H9 (cell line): ENCODE measurements at regions not wholly inside any gene's neighbourhood (a gene's known extent, or its start where the extent isn't known, plus 50 kb on each side); places are given as distances from the start of the nearest gene placed in this dataset.

ENCODE experiments used
- DNase-seq: peaks from one replicate; pipeline ENCODE4 v3.0.0-alpha.2; 2017
- H2AFZ ChIP-seq: one replicate; pipeline ENCODE4 v1.6.1; 2013; ENCODE audit warnings: mild to moderate bottlenecking, low read length, control low read depth, moderate library complexity
- H2AK5ac ChIP-seq: 2 replicates; pipeline ENCODE4 v1.6.1; 2013; ENCODE audit warnings: low read length, control low read depth, mixed read lengths; ENCODE audit not compliant: insufficient read length
- H2BK120ac ChIP-seq: one replicate; pipeline ENCODE4 v1.6.1; 2013; ENCODE audit warnings: low read depth, mild to moderate bottlenecking, low read length, control low read depth, inconsistent platforms; ENCODE audit not compliant: poor library complexity, severe bottlenecking
- H2BK12ac ChIP-seq: 2 replicates; pipeline ENCODE4 v1.6.1; 2013; ENCODE audit warnings: low read length, control low read depth, mixed read lengths, low read depth; ENCODE audit not compliant: insufficient read length
- H2BK15ac ChIP-seq: 2 replicates; pipeline ENCODE4 v1.6.1; 2013; ENCODE audit warnings: low read depth, low read length, control low read depth
- H2BK20ac ChIP-seq: one replicate; pipeline ENCODE4 v1.6.1; 2013; ENCODE audit warnings: low read depth, mild to moderate bottlenecking, low read length, control low read depth, inconsistent platforms; ENCODE audit not compliant: poor library complexity, severe bottlenecking
- H2BK5ac ChIP-seq: 2 replicates; pipeline ENCODE4 v1.6.1; 2013; ENCODE audit warnings: low read length, control low read depth, mixed read lengths; ENCODE audit not compliant: insufficient read length
- H3K14ac ChIP-seq: 2 replicates; pipeline ENCODE4 v1.6.1; 2013; ENCODE audit warnings: low read length, control low read depth; ENCODE audit not compliant: insufficient read depth
- H3K18ac ChIP-seq: 2 replicates; pipeline ENCODE4 v1.6.1; 2013; ENCODE audit warnings: low read depth, mild to moderate bottlenecking, mixed read lengths, low read length, control low read depth; ENCODE audit not compliant: insufficient read length
- H3K23ac ChIP-seq: 2 replicates; pipeline ENCODE4 v1.6.1; 2013; ENCODE audit warnings: low read length, control low read depth, mixed read lengths, low read depth; ENCODE audit not compliant: insufficient read length
- H3K23me2 ChIP-seq: 2 replicates; pipeline ENCODE4 v1.6.1; 2013; ENCODE audit warnings: low read depth, mild to moderate bottlenecking, mixed read lengths, low read length, control low read depth; ENCODE audit not compliant: insufficient read length, poor library complexity, severe bottlenecking
- H3K27ac ChIP-seq: 2 replicates; pipeline ENCODE4 v1.5.1; 2013; ENCODE audit warnings: low read length, control low read depth, mixed read lengths, low read depth; ENCODE audit not compliant: insufficient read length
- H3K27me3 ChIP-seq: 2 replicates; pipeline ENCODE4 v1.6.1; 2013; ENCODE audit warnings: low read length, control low read depth, inconsistent platforms; ENCODE audit not compliant: insufficient read depth
- H3K4ac ChIP-seq: 2 replicates; pipeline ENCODE4 v1.6.1; 2013; ENCODE audit warnings: low read depth, mild to moderate bottlenecking, control low read depth, inconsistent platforms, low read length, moderate library complexity
- H3K4me1 ChIP-seq: 2 replicates; pipeline ENCODE4 v1.6.1; 2013; ENCODE audit warnings: low read length, control low read depth, inconsistent platforms; ENCODE audit not compliant: insufficient read depth
- H3K4me2 ChIP-seq: 2 replicates; pipeline ENCODE4 v1.6.1; 2013; ENCODE audit warnings: low read length, control low read depth, mixed read lengths; ENCODE audit not compliant: insufficient read length, insufficient read depth
- H3K56ac ChIP-seq: 2 replicates; pipeline ENCODE4 v1.6.1; 2013; ENCODE audit warnings: low read depth, mild to moderate bottlenecking, mixed read lengths, low read length, control low read depth; ENCODE audit not compliant: insufficient read length
- H3K79me1 ChIP-seq: 2 replicates; pipeline ENCODE4 v1.6.1; 2013; ENCODE audit warnings: low read depth, mild to moderate bottlenecking, moderate library complexity, low read length, control low read depth, inconsistent platforms; ENCODE audit not compliant: insufficient read depth, poor library complexity, severe bottlenecking
- H3K79me2 ChIP-seq: 2 replicates; pipeline ENCODE4 v1.6.1; 2013; ENCODE audit warnings: low read length, control low read depth, inconsistent platforms; ENCODE audit not compliant: insufficient read depth
- H3K9ac ChIP-seq: 2 replicates; pipeline ENCODE4 v1.6.1; 2013; ENCODE audit warnings: low read length, control low read depth, mixed read lengths; ENCODE audit not compliant: insufficient read length; ENCODE audit errors: extremely low read depth
- H3K9me3 ChIP-seq: one replicate; pipeline ENCODE4 v1.6.1; 2013; ENCODE audit warnings: low read depth, low read length, inconsistent platforms; ENCODE audit not compliant: control insufficient read depth
- H3T11ph ChIP-seq: one replicate; pipeline ENCODE4 v1.6.1; 2013; ENCODE audit warnings: mild to moderate bottlenecking, low read length, control low read depth, inconsistent platforms
- H4K20me1 ChIP-seq: one replicate; pipeline ENCODE4 v1.6.1; 2013; ENCODE audit not compliant: control insufficient read depth, insufficient read length, insufficient read depth
- H4K5ac ChIP-seq: 2 replicates; pipeline ENCODE4 v1.6.1; 2013; ENCODE audit warnings: low read depth, mild to moderate bottlenecking, mixed read lengths, low read length, control low read depth; ENCODE audit not compliant: insufficient read length
- H4K8ac ChIP-seq: replicated peaks from 2 replicates; pipeline ENCODE4 v1.6.1; 2013; ENCODE audit warnings: low read length, control low read depth, mixed read lengths, low read depth; ENCODE audit not compliant: insufficient read length
- H4K91ac ChIP-seq: 2 replicates; pipeline ENCODE4 v1.6.1; 2013; ENCODE audit warnings: low read depth, mild to moderate bottlenecking, moderate library complexity, mixed read lengths, low read length, control low read depth; ENCODE audit not compliant: insufficient read length
- H3K27ac Mint-ChIP-seq, 3 experiments: 2 replicates in 2 of 3; 3 replicates in 1 of 3; pipeline ENCODE4 v1.8.0; 2020 to 2021; ENCODE audit warnings: mixed read lengths in 3 of 3, mild to moderate bottlenecking in 1 of 3, moderate library complexity in 1 of 3
- H3K27me3 Mint-ChIP-seq: 2 replicates; pipeline ENCODE4 v1.8.0; 2021; ENCODE audit warnings: low read depth, mild to moderate bottlenecking, moderate library complexity, mixed read lengths
- H3K36me3 Mint-ChIP-seq, 3 experiments: 2 replicates in 2 of 3; 3 replicates in 1 of 3; pipeline ENCODE4 v1.8.0; 2020 to 2021; ENCODE audit warnings: low read depth in 3 of 3, mixed read lengths in 3 of 3; ENCODE audit not compliant: insufficient read depth in 1 of 3
- H3K4me1 Mint-ChIP-seq, 2 experiments: 2 replicates each; pipeline ENCODE4 v1.8.0; 2020; ENCODE audit warnings: mixed read lengths in 2 of 2
- H3K4me3 Mint-ChIP-seq, 2 experiments: 2 replicates in 1 of 2; 3 replicates in 1 of 2; pipeline ENCODE4 v1.8.0; 2020 to 2021; ENCODE audit warnings: mild to moderate bottlenecking in 2 of 2, mixed read lengths in 2 of 2, moderate library complexity in 1 of 2
- H3K9me3 Mint-ChIP-seq, 2 experiments: 2 replicates in 1 of 2; 3 replicates in 1 of 2; pipeline ENCODE4 v1.8.0; 2020; ENCODE audit warnings: mild to moderate bottlenecking in 2 of 2, mixed read lengths in 2 of 2, moderate library complexity in 1 of 2
- WGBS: extraction: QIAGEN DNeasy Blood & Tissue Kit; methylation state at CpG from one replicate; pipeline ENCODE4 v1.1.7; 2013; ENCODE audit warnings: missing lambda C conversion rate, low lambda C conversion rate, mixed read lengths; ENCODE audit not compliant: insufficient read length; ENCODE audit errors: extremely low coverage; 5-methylcytosine and 5-hydroxymethylcytosine counted together
- TF ChIP-seq, protein P1 (sequence below): fragments of 200-600 bp; sonication (generic); conservative IDR thresholded peaks from 3 replicates; pipeline ENCODE4 v1.8.0; 2021; ENCODE audit warnings: antibody characterized with exemption, mild to moderate bottlenecking

DNA sequence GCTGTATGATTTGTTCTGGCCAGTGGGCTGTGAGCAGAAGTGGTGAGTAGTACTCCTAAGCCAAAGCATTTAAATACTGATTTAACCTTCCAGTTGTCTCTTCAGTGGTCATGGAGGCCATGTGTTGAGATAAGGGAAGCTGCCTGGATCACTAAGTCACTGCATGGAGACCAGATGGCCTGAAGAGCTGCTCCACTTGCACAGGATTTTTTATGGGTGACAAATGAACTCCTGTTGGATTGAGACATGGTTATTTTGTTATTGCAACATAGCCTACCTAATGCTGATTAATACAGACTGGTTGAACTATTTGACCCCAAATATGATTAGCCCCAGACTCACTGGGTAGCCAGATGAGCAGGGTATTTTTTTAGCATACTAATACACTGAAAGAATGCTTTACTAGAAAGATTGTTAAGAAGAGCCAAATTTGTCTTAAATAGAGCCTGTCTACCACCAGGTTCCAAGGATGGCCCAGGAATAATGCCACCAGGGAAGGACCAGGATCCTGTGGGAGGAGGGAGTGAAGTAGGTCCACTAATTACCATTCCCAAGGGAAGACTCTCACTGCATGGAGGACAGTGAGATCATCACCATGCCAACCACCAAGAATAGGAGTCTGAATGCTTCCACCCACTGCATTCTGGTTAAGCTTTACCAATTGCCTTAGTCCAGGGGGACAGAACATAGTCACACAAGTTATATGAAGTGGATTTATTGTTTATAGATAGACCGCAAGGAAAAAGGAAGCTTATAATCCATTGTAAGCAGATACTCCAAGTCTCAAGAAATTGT lies 187.4 kb upstream of the IRX6 start:
- Mint-ChIP-seq H3K36me3 (no peaks in the 10 kb centered on the region), H3K27ac (no peak overlapping the region), H3K4me3 (no peak overlapping the region), H3K4me1 (peaks cover 12 to 17% of the 10 kb centered on the region in 2 experiments), H3K9me3 (no peaks in the 10 kb centered on the region), H3K27me3 (peaks cover 6% of the 10 kb centered on the region)
- TF ChIP-seq, protein P1, sequence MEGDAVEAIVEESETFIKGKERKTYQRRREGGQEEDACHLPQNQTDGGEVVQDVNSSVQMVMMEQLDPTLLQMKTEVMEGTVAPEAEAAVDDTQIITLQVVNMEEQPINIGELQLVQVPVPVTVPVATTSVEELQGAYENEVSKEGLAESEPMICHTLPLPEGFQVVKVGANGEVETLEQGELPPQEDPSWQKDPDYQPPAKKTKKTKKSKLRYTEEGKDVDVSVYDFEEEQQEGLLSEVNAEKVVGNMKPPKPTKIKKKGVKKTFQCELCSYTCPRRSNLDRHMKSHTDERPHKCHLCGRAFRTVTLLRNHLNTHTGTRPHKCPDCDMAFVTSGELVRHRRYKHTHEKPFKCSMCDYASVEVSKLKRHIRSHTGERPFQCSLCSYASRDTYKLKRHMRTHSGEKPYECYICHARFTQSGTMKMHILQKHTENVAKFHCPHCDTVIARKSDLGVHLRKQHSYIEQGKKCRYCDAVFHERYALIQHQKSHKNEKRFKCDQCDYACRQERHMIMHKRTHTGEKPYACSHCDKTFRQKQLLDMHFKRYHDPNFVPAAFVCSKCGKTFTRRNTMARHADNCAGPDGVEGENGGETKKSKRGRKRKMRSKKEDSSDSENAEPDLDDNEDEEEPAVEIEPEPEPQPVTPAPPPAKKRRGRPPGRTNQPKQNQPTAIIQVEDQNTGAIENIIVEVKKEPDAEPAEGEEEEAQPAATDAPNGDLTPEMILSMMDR: no peak
- H3K4me1 ChIP-seq: peaks cover 2% of the 10 kb centered on the region; the same call in 1 of the 2 replicates
- H3K9me3 ChIP-seq: no peaks in the 10 kb centered on the region
- no peak overlapping the region for H3K18ac ChIP-seq
- H2BK12ac ChIP-seq: no peak overlapping the region
- H3K27ac ChIP-seq: no peak overlapping the region
- H3K4me2 ChIP-seq: no peak overlapping the region
- no peak overlapping the region for H3K4ac ChIP-seq
- H4K5ac ChIP-seq: no peak overlapping the region
- no peak overlapping the region for H3T11ph ChIP-seq
- no peak overlapping the region for H2AFZ ChIP-seq
- H2BK20ac ChIP-seq: no peak overlapping the region
- no peak for DNase-seq
- H4K20me1 ChIP-seq: no peaks in the 10 kb centered on the region
- H2BK120ac ChIP-seq: no peak overlapping the region
- no peak overlapping the region for H3K14ac ChIP-seq
- H3K79me1 ChIP-seq: no peaks in the 10 kb centered on the region
- H3K56ac ChIP-seq: no peak overlapping the region
- H3K27me3 ChIP-seq: no peaks in the 10 kb centered on the region
- no peaks in the 10 kb centered on the region for H3K23me2 ChIP-seq
- H3K9ac ChIP-seq: no peak overlapping the region
- H4K91ac ChIP-seq: no peak overlapping the region
- H3K23ac ChIP-seq: no peak overlapping the region
- H4K8ac ChIP-seq: no peak overlapping the region
- no peaks in the 10 kb centered on the region for H3K79me2 ChIP-seq
- no peak overlapping the region for H2BK5ac ChIP-seq
- WGBS: no CpG with 5 or more reads among the region's 1 CpG
- H2BK15ac ChIP-seq: no peak overlapping the region
- no peak overlapping the region for H2AK5ac ChIP-seq
